DND-41 (cell line): ENCODE measurements at regions not wholly inside any gene's neighbourhood (a gene's known extent, or its start where the extent isn't known, plus 50 kb on each side); places are given as distances from the start of the nearest gene placed in this dataset.
"Not testable (repeated sequence)": the region's sequence is repeated elsewhere in the genome, so short reads cannot be mapped to it uniquely, and the experiment has no call there.

Source experiments
- ATAC-seq: fragments of 200-7000 bp; cut with Tn5 transposase; 3 replicates; pipeline ENCODE4 v1.9.1; 2021; ENCODE audit warnings: low read depth; ENCODE audit not compliant: insufficient read depth
- DNase-seq: peaks from one replicate; pipeline ENCODE4 v3.0.0-alpha.2; 2020
- H2AFZ ChIP-seq: 2 replicates; pipeline ENCODE4 v1.6.0; 2012; ENCODE audit warnings: low read depth, low read length
- H3K27ac ChIP-seq: 2 replicates; pipeline ENCODE4 v1.5.1; 2012; ENCODE audit warnings: low read length, inconsistent platforms
- H3K27me3 ChIP-seq: fragments of 200-600 bp; sonication (generic); 2 replicates; pipeline ENCODE4 v1.6.0; 2012; ENCODE audit warnings: low read length, mild to moderate bottlenecking, inconsistent platforms; ENCODE audit not compliant: insufficient read depth, poor library complexity
- H3K36me3 ChIP-seq: 2 replicates; pipeline ENCODE4 v1.5.1; 2012; ENCODE audit warnings: low read length, inconsistent platforms; ENCODE audit not compliant: insufficient read depth
- H3K4me1 ChIP-seq: 2 replicates; pipeline ENCODE4 v1.5.1; 2012; ENCODE audit warnings: mild to moderate bottlenecking, low read length; ENCODE audit not compliant: insufficient read depth
- H3K4me2 ChIP-seq: 2 replicates; pipeline ENCODE4 v1.6.0; 2012; ENCODE audit warnings: mild to moderate bottlenecking, moderate library complexity, low read length, inconsistent platforms; ENCODE audit not compliant: insufficient read depth
- H3K4me3 ChIP-seq, 2 experiments: fragments of 200-600 bp in 1 of 2; shearing (Covaris generic) in 1 of 2; 2 replicates each; pipeline ENCODE4 v1.5.1; 2012 to 2016; ENCODE audit warnings: inconsistent platforms in 2 of 2, low read length in 2 of 2, mild to moderate bottlenecking in 2 of 2, low read depth in 1 of 2, moderate library complexity in 1 of 2
- H3K79me2 ChIP-seq: 2 replicates; pipeline ENCODE4 v1.6.0; 2012; ENCODE audit warnings: low read length, inconsistent platforms; ENCODE audit not compliant: insufficient read depth
- H3K9ac ChIP-seq: 2 replicates; pipeline ENCODE4 v1.6.0; 2012; ENCODE audit warnings: low read depth, mild to moderate bottlenecking, inconsistent platforms, low read length, moderate library complexity
- H3K9me3 ChIP-seq: 2 replicates; pipeline ENCODE4 v1.5.1; 2012; ENCODE audit warnings: low read length, moderate library complexity, mild to moderate bottlenecking, inconsistent platforms; ENCODE audit not compliant: insufficient read depth, severe bottlenecking
- H4K20me1 ChIP-seq: 2 replicates; pipeline ENCODE4 v1.6.0; 2012; ENCODE audit warnings: low read length; ENCODE audit not compliant: insufficient read depth
- CTCF ChIP-seq: IDR thresholded peaks from 2 replicates; pipeline ENCODE4 v1.5.1; 2012; ENCODE audit warnings: borderline replicate concordance, low read length, moderate library complexity, mild to moderate bottlenecking; ENCODE audit not compliant: poor library complexity, severe bottlenecking; ENCODE audit errors: extremely low read depth
- EZH2 ChIP-seq: IDR thresholded peaks from 3 replicates; pipeline ENCODE4 v1.6.1; 2012; ENCODE audit warnings: borderline replicate concordance, low read depth, mild to moderate bottlenecking, moderate library complexity, low read length, inconsistent platforms; ENCODE audit not compliant: severe bottlenecking

- Histone ChIP-seq H3K9ac (no peak overlapping the region), H3K27me3 (no peaks in the 10 kb centered on the region), H3K27ac (no peak overlapping the region), H4K20me1 (no peaks in the 10 kb centered on the region), H2AFZ (no peak overlapping the region), H3K4me1 (no peaks in the 10 kb centered on the region), H3K4me2 (no peak overlapping the region), H3K4me3 (no peak overlapping the region), H3K36me3 (no peaks in the 10 kb centered on the region), H3K79me2 (no peaks in the 10 kb centered on the region), H3K9me3 (peaks cover 2% of the 10 kb centered on the region)
- ATAC-seq (no peak), DNase-seq (no peak)
- TF ChIP-seq CTCF (no peak), EZH2 (no peak)
These were observed 227.8 kb upstream of the GBE1 start for GRCh38 chr3:81989274-81989673.

DNA sequence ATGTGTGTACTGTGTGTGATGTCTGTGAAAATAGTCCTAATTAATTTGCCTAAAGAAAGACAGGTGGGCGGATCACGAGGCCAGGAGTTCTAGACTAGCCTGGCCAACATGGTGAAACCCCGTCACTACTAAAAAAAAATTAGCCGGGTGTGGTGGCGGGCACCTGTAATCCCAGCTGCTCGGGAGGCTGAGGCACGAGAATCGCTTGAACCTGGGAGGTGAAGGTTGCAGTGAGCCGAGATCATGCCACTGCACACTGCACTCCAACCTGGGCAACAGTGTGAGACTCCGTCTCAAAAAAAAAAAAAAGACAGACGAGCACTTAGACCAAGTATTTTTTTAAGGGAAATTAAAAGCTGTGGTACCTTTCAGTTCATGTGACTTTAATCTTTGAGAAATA lies 226.0 kb upstream of the GBE1 start:
- not testable (repeated sequence) for H3K27ac ChIP-seq, H4K20me1 ChIP-seq, H2AFZ ChIP-seq, H3K9me3 ChIP-seq, DNase-seq, H3K36me3 ChIP-seq, H3K27me3 ChIP-seq, H3K79me2 ChIP-seq, H3K9ac ChIP-seq, H3K4me1 ChIP-seq, H3K4me3 ChIP-seq, ATAC-seq, H3K4me2 ChIP-seq

GRCh38 chr3:81985996-81986723 lies 224.7 kb upstream of the GBE1 start:
- Histone ChIP-seq H3K4me1 (no peaks in the 10 kb centered on the region), H3K4me3 (no peak overlapping the region), H3K27me3 (no peaks in the 10 kb centered on the region), H3K27ac (no peak overlapping the region), H3K9me3 (peaks cover 2% of the 10 kb centered on the region), H3K79me2 (no peaks in the 10 kb centered on the region), H4K20me1 (no peaks in the 10 kb centered on the region), H3K9ac (no peak overlapping the region), H2AFZ (no peak overlapping the region), H3K36me3 (no peaks in the 10 kb centered on the region), H3K4me2 (no peak overlapping the region)
- TF ChIP-seq EZH2 (no peak), CTCF (no peak)
- no peak for DNase-seq
- no peak for ATAC-seq

GRCh38 chr3:81983382-81983781 lies 221.9 kb upstream of the GBE1 start:
- H3K9me3 ChIP-seq = no peaks in the 10 kb centered on the region
- no peaks in the 10 kb centered on the region for H4K20me1 ChIP-seq
- H3K79me2 ChIP-seq = no peaks in the 10 kb centered on the region
- H3K4me3 ChIP-seq = no peak overlapping the region
- no peak overlapping the region for H3K9ac ChIP-seq
- H3K4me1 ChIP-seq = no peaks in the 10 kb centered on the region
- H3K4me2 ChIP-seq = no peak overlapping the region
- no peak for ATAC-seq
- no peak overlapping the region for H3K27ac ChIP-seq
- TF ChIP-seq EZH2 = no peak
- no peak for TF ChIP-seq CTCF
- H2AFZ ChIP-seq = no peak overlapping the region
- H3K36me3 ChIP-seq = no peaks in the 10 kb centered on the region
- H3K27me3 ChIP-seq = no peaks in the 10 kb centered on the region
- no peak for DNase-seq
